ENCODE measurements at regions not wholly inside any gene's neighbourhood (a gene's known extent, or its start where the extent isn't known, plus 50 kb on each side); places are given as distances from the start of the nearest gene placed in this dataset.

DNA sequence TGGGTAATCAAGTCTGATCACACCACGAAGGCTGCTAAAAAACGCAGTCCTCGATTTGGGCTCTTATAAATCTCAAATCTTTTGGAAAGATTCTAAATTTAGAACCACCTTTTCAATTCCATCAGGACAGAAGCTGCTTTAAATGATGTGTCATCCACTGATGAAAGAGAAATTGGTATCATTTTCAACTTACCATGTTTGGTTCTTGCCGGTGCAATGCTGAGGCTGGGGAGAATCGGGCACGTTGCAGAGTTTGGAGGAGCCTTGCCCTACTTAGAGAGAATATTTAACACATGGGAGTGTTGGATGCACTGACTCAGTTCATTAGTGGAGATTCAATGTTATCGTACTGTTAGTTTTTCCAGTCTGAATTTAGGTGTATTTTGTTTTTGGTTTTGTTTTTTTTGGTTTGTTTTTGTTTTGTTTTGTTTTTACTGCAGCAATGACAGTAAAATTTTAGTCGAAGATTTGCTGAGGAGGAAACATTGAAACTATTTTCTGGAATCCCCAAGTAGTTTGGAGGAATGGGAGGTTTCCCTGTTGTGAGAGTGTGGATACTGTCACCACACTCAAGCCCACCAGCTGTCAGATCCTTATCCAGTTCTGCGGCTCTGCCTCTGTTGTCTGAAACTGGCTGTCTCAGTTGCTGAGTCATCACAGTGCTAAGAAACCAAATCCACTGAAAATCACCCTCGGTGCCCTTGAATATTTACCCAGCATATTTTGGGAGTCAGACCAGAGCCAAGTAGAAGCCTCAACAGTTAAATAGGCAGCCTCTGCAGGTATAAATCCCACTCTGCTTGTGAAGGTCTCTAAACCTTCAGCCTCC lies 497.0 kb downstream of the BTBD3 start:
- no peaks in the 10 kb centered on the region for H3K27me3 ChIP-seq
- TF ChIP-seq POLR2AphosphoS5 (IDR thresholded peaks at IDR 0.05) (no peak), POLR2A (IDR thresholded peaks at IDR 0.05; ENCODE audit: low read depth) (no peak), EP300 (IDR thresholded peaks at IDR 0.05) (no peak)
- TF ChIP-seq, protein P1, sequence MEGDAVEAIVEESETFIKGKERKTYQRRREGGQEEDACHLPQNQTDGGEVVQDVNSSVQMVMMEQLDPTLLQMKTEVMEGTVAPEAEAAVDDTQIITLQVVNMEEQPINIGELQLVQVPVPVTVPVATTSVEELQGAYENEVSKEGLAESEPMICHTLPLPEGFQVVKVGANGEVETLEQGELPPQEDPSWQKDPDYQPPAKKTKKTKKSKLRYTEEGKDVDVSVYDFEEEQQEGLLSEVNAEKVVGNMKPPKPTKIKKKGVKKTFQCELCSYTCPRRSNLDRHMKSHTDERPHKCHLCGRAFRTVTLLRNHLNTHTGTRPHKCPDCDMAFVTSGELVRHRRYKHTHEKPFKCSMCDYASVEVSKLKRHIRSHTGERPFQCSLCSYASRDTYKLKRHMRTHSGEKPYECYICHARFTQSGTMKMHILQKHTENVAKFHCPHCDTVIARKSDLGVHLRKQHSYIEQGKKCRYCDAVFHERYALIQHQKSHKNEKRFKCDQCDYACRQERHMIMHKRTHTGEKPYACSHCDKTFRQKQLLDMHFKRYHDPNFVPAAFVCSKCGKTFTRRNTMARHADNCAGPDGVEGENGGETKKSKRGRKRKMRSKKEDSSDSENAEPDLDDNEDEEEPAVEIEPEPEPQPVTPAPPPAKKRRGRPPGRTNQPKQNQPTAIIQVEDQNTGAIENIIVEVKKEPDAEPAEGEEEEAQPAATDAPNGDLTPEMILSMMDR (IDR thresholded peaks at IDR 0.05): no peak
- H3K4me1 ChIP-seq: no peaks in the 10 kb centered on the region
- DNase-seq (ENCODE audit: extremely low spot score): no peak
- no peak overlapping the region for H3K27ac ChIP-seq (replicated peaks in 1 of 4)
- H3K4me3 ChIP-seq: no peak overlapping the region
- peaks cover 0 to 7% (median under 1%) of the 10 kb centered on the region in 4 donors for H3K9me3 ChIP-seq
- intact Hi-C loops (cut with DNase I): no loop called here
- 67% methylated on average over 10 of the region's 10 CpGs for WGBS
- no peaks in the 10 kb centered on the region for H3K36me3 ChIP-seq

DNA sequence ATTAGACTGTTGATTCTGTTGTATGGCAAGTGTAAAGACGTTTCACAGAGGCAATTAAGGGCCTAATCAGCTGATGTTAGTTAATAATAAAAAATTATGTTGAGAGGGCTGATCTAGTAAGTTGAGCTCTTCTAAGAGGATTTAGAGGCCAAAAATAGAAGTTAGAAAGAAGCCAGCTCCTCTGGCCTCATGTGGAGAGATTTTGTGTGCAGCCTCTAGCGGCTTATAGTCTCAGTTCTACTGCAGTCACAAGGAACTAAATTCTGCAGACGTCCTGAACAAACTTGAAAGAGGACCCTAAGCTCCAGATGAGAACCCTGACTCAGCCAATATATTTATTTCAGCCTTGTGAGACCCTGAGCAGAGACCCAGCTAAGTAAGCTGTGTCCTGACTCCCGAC lies 498.6 kb downstream of the BTBD3 start:
- no peak overlapping the region for H3K27ac ChIP-seq (replicated peaks in 1 of 4)
- 78% methylated on average over 4 of the region's 4 CpGs for WGBS
- no peaks in the 10 kb centered on the region for H3K9me3 ChIP-seq
- intact Hi-C loops (cut with DNase I): no loop called here
- H3K4me3 ChIP-seq: no peak overlapping the region
- no peak for DNase-seq (ENCODE audit: extremely low spot score)
- no peaks in the 10 kb centered on the region for H3K4me1 ChIP-seq
- no peaks in the 10 kb centered on the region for H3K27me3 ChIP-seq
- no peaks in the 10 kb centered on the region for H3K36me3 ChIP-seq
- TF ChIP-seq POLR2AphosphoS5 (IDR thresholded peaks at IDR 0.05): no peak
- TF ChIP-seq EP300 (IDR thresholded peaks at IDR 0.05): no peak
- TF ChIP-seq, protein P1 (IDR thresholded peaks at IDR 0.05): no peak
- no peak for TF ChIP-seq POLR2A (IDR thresholded peaks at IDR 0.05; ENCODE audit: low read depth)

DNA sequence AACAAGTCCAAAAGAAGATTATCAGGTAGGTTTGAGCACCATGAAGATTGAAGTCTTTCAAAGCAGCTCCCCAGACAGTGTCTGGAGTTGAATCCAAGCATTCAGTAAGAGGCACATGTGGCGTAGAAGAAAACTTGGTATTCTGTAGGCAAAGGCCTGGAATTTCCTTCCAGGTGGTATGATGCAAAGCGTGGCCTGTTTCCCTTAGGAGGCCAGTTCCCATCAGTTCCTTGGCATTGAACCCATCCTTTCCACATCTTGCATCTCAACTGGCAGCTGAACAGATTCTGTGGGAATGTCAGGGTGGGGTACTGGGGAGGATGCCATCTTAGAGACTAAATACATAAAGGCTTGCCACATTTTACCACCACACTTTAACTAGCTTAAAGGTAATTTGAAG lies 516.0 kb downstream of the BTBD3 start:
- Histone ChIP-seq H3K4me3 (no peak overlapping the region), H3K27ac (replicated peaks in 1 of 4) (no peak overlapping the region), H3K9me3 (no peaks in the 10 kb centered on the region), H3K4me1 (no peaks in the 10 kb centered on the region), H3K27me3 (no peaks in the 10 kb centered on the region), H3K36me3 (no peaks in the 10 kb centered on the region)
- 96% methylated on average over 2 of the region's 2 CpGs for WGBS
- DNase-seq (ENCODE audit: extremely low spot score): no peak
- intact Hi-C loops (cut with DNase I): no loop called here
- TF ChIP-seq, protein P1 (IDR thresholded peaks at IDR 0.05): no peak

DNA sequence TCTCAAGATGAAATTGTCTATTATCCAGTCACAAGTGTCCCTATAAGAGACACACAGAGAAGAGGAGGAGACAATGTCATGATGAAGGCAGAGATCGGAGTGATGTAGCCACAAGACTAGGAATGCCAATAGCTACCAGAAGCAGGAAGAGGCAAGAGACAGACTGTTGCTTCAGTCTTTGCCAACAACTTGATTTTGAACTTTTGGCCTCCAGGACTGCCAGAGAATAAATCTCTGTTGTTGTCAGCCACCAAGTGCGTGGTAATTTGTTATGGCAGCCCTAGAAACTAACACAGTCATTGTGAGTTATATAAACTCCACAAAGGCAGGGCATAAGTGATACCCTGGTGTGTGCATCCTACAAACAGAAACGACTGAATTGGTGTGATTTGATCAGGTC lies 517.0 kb downstream of the BTBD3 start:
- no peaks in the 10 kb centered on the region for H3K36me3 ChIP-seq
- no peak for DNase-seq (ENCODE audit: extremely low spot score)
- no peak overlapping the region for H3K27ac ChIP-seq (replicated peaks in 1 of 4)

More for the DNA sequence above, 517.0 kb downstream of the BTBD3 start:
- TF ChIP-seq POLR2A (IDR thresholded peaks at IDR 0.05; ENCODE audit: low read depth) (no peak), EP300 (IDR thresholded peaks at IDR 0.05) (no peak), POLR2AphosphoS5 (IDR thresholded peaks at IDR 0.05) (no peak)
- TF ChIP-seq, protein P1 (IDR thresholded peaks at IDR 0.05): no peak
- no peaks in the 10 kb centered on the region for H3K27me3 ChIP-seq
- 51% methylated on average over 3 of the region's 3 CpGs for WGBS
- H3K4me3 ChIP-seq: no peak overlapping the region
- H3K4me1 ChIP-seq: no peaks in the 10 kb centered on the region
- no peaks in the 10 kb centered on the region for H3K9me3 ChIP-seq
- intact Hi-C loops (cut with DNase I): no loop called here
